Effector CD8-positive, alpha-beta T cell (primary cell): ENCODE measurements at regions not wholly inside any gene's neighbourhood (a gene's known extent, or its start where the extent isn't known, plus 50 kb on each side); places are given as distances from the start of the nearest gene placed in this dataset.

Source experiments
- DNase-seq: peaks from one replicate; lab custom pipeline; 2025; lab: John Stamatoyannopoulos, UW

DNA sequence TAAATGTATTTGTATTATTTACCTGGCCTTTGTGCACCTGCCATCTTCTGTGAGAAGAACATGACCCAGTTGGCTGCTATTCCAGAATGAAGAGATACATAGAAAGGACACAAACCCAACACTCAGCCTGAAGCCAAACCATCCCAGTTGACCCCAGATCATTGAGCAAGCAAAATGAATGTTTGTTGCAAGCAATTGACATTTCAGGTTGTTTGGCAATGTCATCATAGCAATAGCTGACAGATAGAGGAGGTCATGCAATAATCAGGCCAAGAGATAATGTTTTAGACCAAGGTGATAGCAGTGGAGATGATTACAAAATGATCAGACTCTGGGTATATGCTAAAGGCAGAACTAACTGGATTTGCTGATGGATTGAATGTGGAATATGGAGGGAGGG is 71.2 kb upstream of the TMEM164 start:
- no peak for DNase-seq

- DNase-seq: no peak
Observed at GRCh38 chrX:109934434-109934833, 68.5 kb upstream of the TMEM164 start.

DNA sequence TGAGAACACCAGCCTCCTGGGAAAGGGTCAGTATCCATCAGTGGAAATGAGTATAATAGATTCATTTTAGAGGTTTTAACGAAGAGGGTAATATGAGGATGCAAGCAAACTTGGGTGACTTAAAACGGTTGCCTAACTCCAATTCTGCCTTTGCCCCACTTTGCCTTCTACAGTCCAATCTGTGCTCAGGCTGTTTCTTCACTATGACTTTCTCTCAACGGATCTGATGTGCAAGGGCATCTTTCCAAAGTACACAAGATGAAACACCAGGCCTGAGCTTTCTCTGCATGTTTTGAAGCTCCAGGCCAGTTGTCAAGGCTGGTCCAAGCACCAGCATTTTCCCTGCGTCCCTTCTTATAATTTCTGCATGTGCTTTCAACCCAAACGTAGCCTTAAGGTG is 68.0 kb upstream of the TMEM164 start:
- DNase-seq: no peak

DNA sequence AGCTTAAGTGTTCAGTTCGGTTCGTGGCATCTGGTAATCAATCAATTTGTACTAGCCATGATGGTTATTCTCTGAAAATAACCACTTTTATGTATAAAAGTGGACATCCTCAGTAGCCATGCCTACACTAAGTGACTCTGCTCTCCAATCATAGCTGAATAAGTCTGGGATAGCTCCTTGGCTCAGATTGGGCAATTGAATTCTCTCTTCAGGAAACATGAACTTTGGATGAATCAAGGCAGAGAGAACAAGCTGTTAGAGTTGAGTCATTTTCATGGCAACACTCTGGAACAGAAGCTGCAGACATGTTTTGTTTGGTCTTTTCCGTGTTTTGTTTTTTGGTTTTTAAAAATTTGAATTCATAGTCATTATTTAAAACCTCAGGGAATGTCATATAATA is 66.8 kb upstream of the TMEM164 start:
- no peak for DNase-seq

- DNase-seq: no peak
Observed at GRCh38 chrX:109936598-109936997, 66.3 kb upstream of the TMEM164 start.

- no peak for DNase-seq
Observed at GRCh38 chrX:109939498-109939897, 63.4 kb upstream of the TMEM164 start.

- DNase-seq: no peak
Observed at GRCh38 chrX:109940411-109940810, 62.5 kb upstream of the TMEM164 start.

GRCh38 chrX:109943092-109943739 is 59.7 kb upstream of the TMEM164 start:
- no peak for DNase-seq

DNA sequence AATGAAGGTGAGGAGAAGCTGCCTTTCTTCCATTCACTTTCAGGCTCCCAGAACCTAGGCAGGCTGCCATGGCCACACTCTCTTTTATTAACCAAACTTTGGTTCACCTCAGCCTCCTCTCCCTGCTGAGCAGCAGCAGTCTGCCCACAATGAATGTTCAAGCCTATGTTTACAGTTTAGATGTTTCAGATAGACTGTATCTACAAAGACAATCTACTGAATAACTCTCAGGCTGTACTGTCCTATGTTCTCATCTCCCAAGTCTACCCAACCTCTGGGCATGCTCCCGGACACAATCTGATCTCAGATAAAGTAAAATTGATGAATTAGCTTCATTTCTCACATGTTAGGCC is 59.2 kb upstream of the TMEM164 start:
- DNase-seq: no peak

- DNase-seq: no peak
Observed at GRCh38 chrX:109952050-109952449, 50.9 kb upstream of the TMEM164 start.

DNA sequence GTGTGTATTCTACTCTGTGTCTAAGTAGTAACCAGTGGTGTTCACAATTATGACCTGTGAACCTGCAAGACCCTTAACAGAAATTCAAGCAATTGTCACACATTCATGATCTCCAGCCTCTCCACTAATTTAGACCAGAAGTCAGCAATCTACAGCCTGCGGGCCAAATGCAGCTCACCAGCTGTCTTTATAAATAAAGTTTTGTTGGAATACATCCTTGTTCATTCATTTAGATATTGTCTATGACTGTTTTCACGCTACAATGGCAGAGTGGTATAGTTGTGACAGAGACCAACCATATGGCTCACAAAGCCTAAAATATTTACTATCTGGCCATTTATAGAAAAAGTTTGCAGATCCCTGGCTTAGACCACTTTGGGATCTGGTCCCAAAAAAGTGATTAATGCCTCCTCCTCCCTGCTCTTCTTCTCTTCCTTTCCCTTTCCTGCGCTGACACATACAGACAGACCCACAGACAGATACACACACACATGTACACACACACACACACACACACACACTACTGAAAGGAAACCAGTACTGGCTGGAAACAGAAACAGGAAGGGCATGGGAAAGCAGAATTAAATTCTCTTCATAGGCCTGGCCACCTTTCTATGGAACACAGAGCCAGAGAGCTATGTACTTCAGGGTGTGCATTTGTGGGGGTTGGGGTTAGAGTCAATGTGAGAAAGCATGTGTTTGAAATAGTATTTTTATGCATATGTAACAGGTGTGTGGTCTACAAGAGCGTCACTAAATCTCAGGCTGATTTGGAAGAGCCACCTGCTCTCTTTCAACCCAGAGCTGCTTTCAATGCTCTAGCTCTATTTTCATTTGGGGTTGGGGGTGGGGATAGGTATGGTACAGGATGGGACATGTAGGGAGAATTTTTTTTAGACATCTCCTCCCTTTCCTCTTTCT is 49.7 kb upstream of the TMEM164 start:
- no peak for DNase-seq
